IPS-20b (cell line): ENCODE measurements at regions not wholly inside any gene's neighbourhood (a gene's known extent, or its start where the extent isn't known, plus 50 kb on each side); places are given as distances from the start of the nearest gene placed in this dataset.
"Not testable (repeated sequence)": the region's sequence is repeated elsewhere in the genome, so short reads cannot be mapped to it uniquely, and the experiment has no call there.

Experiments
- H3K27ac ChIP-seq: one replicate; pipeline ENCODE4 v1.5.1; 2013; ENCODE audit warnings: low read length
- H3K27me3 ChIP-seq: 2 replicates; pipeline ENCODE4 v1.6.1; 2013; ENCODE audit warnings: mild to moderate bottlenecking, low read length, inconsistent platforms; ENCODE audit not compliant: insufficient read depth
- H3K36me3 ChIP-seq: 2 replicates; pipeline ENCODE4 v1.6.1; 2013; ENCODE audit warnings: low read depth, mild to moderate bottlenecking, inconsistent platforms, low read length, moderate library complexity; ENCODE audit not compliant: insufficient read depth
- H3K4me1 ChIP-seq: 2 replicates; pipeline ENCODE4 v1.6.1; 2013; ENCODE audit warnings: mild to moderate bottlenecking, control low read depth, inconsistent platforms, low read length, moderate library complexity; ENCODE audit not compliant: insufficient read depth
- H3K4me3 ChIP-seq: 2 replicates; pipeline ENCODE4 v1.5.1; 2013; ENCODE audit warnings: mild to moderate bottlenecking, low read length, inconsistent platforms
- H3K9ac ChIP-seq: 2 replicates; pipeline ENCODE4 v1.6.1; 2013; ENCODE audit warnings: low read depth, mild to moderate bottlenecking, inconsistent platforms, low read length, moderate library complexity
- H3K9me3 ChIP-seq: 2 replicates; pipeline ENCODE4 v1.6.1; 2013; ENCODE audit warnings: mild to moderate bottlenecking, low read depth, low read length, inconsistent platforms; ENCODE audit not compliant: insufficient read depth

GRCh38 chr9:22508354-22508753, 61.7 kb downstream of the DMRTA1 start:
- peaks cover 24% of the 10 kb centered on the region for H3K9me3 ChIP-seq
- not testable (repeated sequence) for H3K36me3 ChIP-seq, H3K27me3 ChIP-seq, H3K4me1 ChIP-seq, H3K9ac ChIP-seq, H3K27ac ChIP-seq, H3K4me3 ChIP-seq

GRCh38 chr9:22508790-22509189, 62.2 kb downstream of the DMRTA1 start:
- H3K27me3 ChIP-seq: no peaks in the 10 kb centered on the region
- H3K4me1 ChIP-seq: no peaks in the 10 kb centered on the region
- H3K36me3 ChIP-seq: no peaks in the 10 kb centered on the region
- H3K4me3 ChIP-seq: no peak overlapping the region
- no peak overlapping the region for H3K27ac ChIP-seq
- no peak overlapping the region for H3K9ac ChIP-seq
- peaks cover 24% of the 10 kb centered on the region for H3K9me3 ChIP-seq

GRCh38 chr9:22512495-22512894, 65.9 kb downstream of the DMRTA1 start:
- H3K9me3 ChIP-seq: peaks cover 23% of the 10 kb centered on the region
- no peaks in the 10 kb centered on the region for H3K4me1 ChIP-seq
- H3K27ac ChIP-seq: no peak overlapping the region
- no peaks in the 10 kb centered on the region for H3K36me3 ChIP-seq
- no peaks in the 10 kb centered on the region for H3K27me3 ChIP-seq
- H3K4me3 ChIP-seq: no peak overlapping the region
- no peak overlapping the region for H3K9ac ChIP-seq

GRCh38 chr9:22514871-22515270, 68.2 kb downstream of the DMRTA1 start:
- H3K27me3 ChIP-seq: no peaks in the 10 kb centered on the region
- no peak overlapping the region for H3K9ac ChIP-seq
- no peak overlapping the region for H3K4me3 ChIP-seq
- H3K36me3 ChIP-seq: no peaks in the 10 kb centered on the region
- H3K9me3 ChIP-seq: peaks cover 1% of the 10 kb centered on the region; the same call in 1 of the 2 replicates
- no peak overlapping the region for H3K27ac ChIP-seq
- no peaks in the 10 kb centered on the region for H3K4me1 ChIP-seq

GRCh38 chr9:22522206-22522740, 75.6 kb downstream of the DMRTA1 start:
- Histone ChIP-seq H3K27me3 (no peaks in the 10 kb centered on the region), H3K9ac (no peak overlapping the region)

GRCh38 chr9:22528485-22528884, 81.9 kb downstream of the DMRTA1 start:
- Histone ChIP-seq H3K27ac (no peak overlapping the region), H3K4me3 (no peak overlapping the region)

More at GRCh38 chr9:22522206-22522740, 75.6 kb downstream of the DMRTA1 start:
- Histone ChIP-seq H3K9me3 (no peaks in the 10 kb centered on the region), H3K36me3 (no peaks in the 10 kb centered on the region), H3K27ac (no peak overlapping the region), H3K4me3 (no peak overlapping the region), H3K4me1 (no peaks in the 10 kb centered on the region)

GRCh38 chr9:22529426-22530199, 83.0 kb downstream of the DMRTA1 start:
- Histone ChIP-seq H3K27me3 (no peaks in the 10 kb centered on the region), H3K9me3 (no peaks in the 10 kb centered on the region), H3K4me3 (no peak overlapping the region), H3K9ac (no peak overlapping the region), H3K27ac (no peak overlapping the region), H3K4me1 (no peaks in the 10 kb centered on the region), H3K36me3 (no peaks in the 10 kb centered on the region)

More at GRCh38 chr9:22528485-22528884, 81.9 kb downstream of the DMRTA1 start:
- H3K36me3 ChIP-seq: no peaks in the 10 kb centered on the region
- no peaks in the 10 kb centered on the region for H3K4me1 ChIP-seq
- no peaks in the 10 kb centered on the region for H3K9me3 ChIP-seq
- H3K9ac ChIP-seq: no peak overlapping the region
- no peaks in the 10 kb centered on the region for H3K27me3 ChIP-seq

- Histone ChIP-seq H3K9me3 (no peaks in the 10 kb centered on the region), H3K27me3 (no peaks in the 10 kb centered on the region), H3K4me1 (no peaks in the 10 kb centered on the region)
These were observed 89.2 kb downstream of the DMRTA1 start for GRCh38 chr9:22535780-22536179.

GRCh38 chr9:22537721-22538120, 91.1 kb downstream of the DMRTA1 start:
- Histone ChIP-seq H3K4me3 (no peak overlapping the region), H3K4me1 (no peaks in the 10 kb centered on the region), H3K27ac (no peak overlapping the region), H3K9ac (no peak overlapping the region), H3K9me3 (no peaks in the 10 kb centered on the region), H3K27me3 (no peaks in the 10 kb centered on the region), H3K36me3 (no peaks in the 10 kb centered on the region)

More at GRCh38 chr9:22535780-22536179, 89.2 kb downstream of the DMRTA1 start:
- no peak overlapping the region for H3K4me3 ChIP-seq
- no peak overlapping the region for H3K27ac ChIP-seq
- no peak overlapping the region for H3K9ac ChIP-seq
- no peaks in the 10 kb centered on the region for H3K36me3 ChIP-seq

- Histone ChIP-seq H3K4me3 (no peak overlapping the region), H3K9me3 (no peaks in the 10 kb centered on the region), H3K27ac (no peak overlapping the region), H3K36me3 (no peaks in the 10 kb centered on the region), H3K27me3 (no peaks in the 10 kb centered on the region), H3K9ac (no peak overlapping the region), H3K4me1 (no peaks in the 10 kb centered on the region; the same call in 1 of the 2 replicates)
These were observed 102.0 kb downstream of the DMRTA1 start for GRCh38 chr9:22548625-22549024.

GRCh38 chr9:22574740-22575139, 128.1 kb downstream of the DMRTA1 start:
- no peak overlapping the region for H3K4me3 ChIP-seq
- no peak overlapping the region for H3K27ac ChIP-seq
- no peak overlapping the region for H3K9ac ChIP-seq
- no peaks in the 10 kb centered on the region for H3K4me1 ChIP-seq
- no peaks in the 10 kb centered on the region for H3K36me3 ChIP-seq
- H3K9me3 ChIP-seq: peaks cover 31% of the 10 kb centered on the region
- H3K27me3 ChIP-seq: no peaks in the 10 kb centered on the region

- Histone ChIP-seq H3K36me3 (no peaks in the 10 kb centered on the region), H3K4me1 (no peaks in the 10 kb centered on the region), H3K27me3 (no peaks in the 10 kb centered on the region), H3K27ac (no peak overlapping the region), H3K4me3 (no peak overlapping the region), H3K9ac (no peak overlapping the region), H3K9me3 (peaks cover 2% of the 10 kb centered on the region; the same call in 1 of the 2 replicates)
These were observed 134.2 kb downstream of the DMRTA1 start for GRCh38 chr9:22580788-22581187.
